ENCODE measurements at regions not wholly inside any gene's neighbourhood (a gene's known extent, or its start where the extent isn't known, plus 50 kb on each side); places are given as distances from the start of the nearest gene placed in this dataset.
"Not testable (repeated sequence)": the region's sequence is repeated elsewhere in the genome, so short reads cannot be mapped to it uniquely, and the experiment has no call there.

GRCh38 chr4:129261584-129261983, 165.6 kb downstream of the C4orf33 start:
- DNase-seq: no peak

- DNase-seq: no peak
These were observed 168.2 kb downstream of the C4orf33 start for GRCh38 chr4:129264008-129264657.

- no peak for DNase-seq
These were observed 182.9 kb downstream of the C4orf33 start for GRCh38 chr4:129278868-129279267.

GRCh38 chr4:129282293-129282692, 186.3 kb downstream of the C4orf33 start:
- no peak for DNase-seq

- DNase-seq: not testable (repeated sequence)
These were observed 196.2 kb downstream of the C4orf33 start for GRCh38 chr4:129292194-129292593.

GRCh38 chr4:129314781-129315180, 218.8 kb downstream of the C4orf33 start:
- no peak for DNase-seq

GRCh38 chr4:129322920-129323319, 227.0 kb downstream of the C4orf33 start:
- no peak for DNase-seq

- no peak for DNase-seq
These were observed 227.7 kb downstream of the C4orf33 start for GRCh38 chr4:129323658-129324057.

GRCh38 chr4:129326571-129327460, 230.9 kb downstream of the C4orf33 start:
- DNase-seq: no peak

GRCh38 chr4:129327637-129328036, 231.7 kb downstream of the C4orf33 start:
- DNase-seq: no peak

GRCh38 chr4:129328162-129328561, 232.2 kb downstream of the C4orf33 start:
- DNase-seq: no peak

- no peak for DNase-seq
These were observed 238.2 kb downstream of the C4orf33 start for GRCh38 chr4:129334136-129334535.

- no peak for DNase-seq
These were observed 239.3 kb downstream of the C4orf33 start for GRCh38 chr4:129335276-129335675.

GRCh38 chr4:129335818-129336217, 239.9 kb downstream of the C4orf33 start:
- no peak for DNase-seq

GRCh38 chr4:129336457-129337227, 240.7 kb downstream of the C4orf33 start:
- no peak for DNase-seq

GRCh38 chr4:129337228-129337620, 241.3 kb downstream of the C4orf33 start:
- no peak for DNase-seq

GRCh38 chr4:129342819-129343408, 247.0 kb downstream of the C4orf33 start:
- no peak for DNase-seq

GRCh38 chr4:129344058-129344457, 248.1 kb downstream of the C4orf33 start:
- no peak for DNase-seq

GRCh38 chr4:129345609-129346008, 249.7 kb downstream of the C4orf33 start:
- DNase-seq: no peak

GRCh38 chr4:129346036-129346435, 250.1 kb downstream of the C4orf33 start:
- no peak for DNase-seq

- no peak for DNase-seq
These were observed 250.8 kb downstream of the C4orf33 start for GRCh38 chr4:129346734-129347133.

GRCh38 chr4:129350834-129351721, 255.1 kb downstream of the C4orf33 start:
- DNase-seq: no peak
